Fibroblast of villous mesenchyme (primary cell): ENCODE measurements at regions not wholly inside any gene's neighbourhood (a gene's known extent, or its start where the extent isn't known, plus 50 kb on each side); places are given as distances from the start of the nearest gene placed in this dataset.

Experiments used
- DNase-seq: peaks from one replicate; pipeline ENCODE4 v3.0.0-alpha.2; 2010; ENCODE audit warnings: low read depth
- H3K4me3 ChIP-seq: 2 replicates; pipeline ENCODE4 v1.5.1; 2011; ENCODE audit warnings: low read depth, mild to moderate bottlenecking, low read length
- CTCF ChIP-seq: IDR thresholded peaks from 2 replicates; pipeline ENCODE4 v1.5.1; 2012; ENCODE audit warnings: low read depth, mild to moderate bottlenecking, low read length; ENCODE audit not compliant: insufficient read depth

GRCh38 chr6:168222115-168223043 lies 97.2 kb downstream of the DACT2 start:
- DNase-seq, result no peak
- H3K4me3 ChIP-seq, result no peak overlapping the region
- no peak for TF ChIP-seq CTCF

GRCh38 chr6:168221497-168222079 lies 98.0 kb downstream of the DACT2 start:
- H3K4me3 ChIP-seq, result no peak overlapping the region
- DNase-seq, result no peak
- no peak for TF ChIP-seq CTCF

GRCh38 chr6:168221000-168221399 lies 98.6 kb downstream of the DACT2 start:
- no peak for DNase-seq
- TF ChIP-seq CTCF, result no peak
- H3K4me3 ChIP-seq, result no peak overlapping the region

GRCh38 chr6:168219804-168220203 lies 99.8 kb downstream of the DACT2 start:
- H3K4me3 ChIP-seq, result no peak overlapping the region
- no peak for DNase-seq
- TF ChIP-seq CTCF, result no peak

- DNase-seq, result no peak
- TF ChIP-seq CTCF, result no peak
- H3K4me3 ChIP-seq, result no peak overlapping the region
These were observed 100.6 kb downstream of the DACT2 start for GRCh38 chr6:168218785-168219566.

- no peak overlapping the region for H3K4me3 ChIP-seq
- no peak for DNase-seq
- no peak for TF ChIP-seq CTCF
These were observed 101.6 kb downstream of the DACT2 start for GRCh38 chr6:168217880-168218537.
